Suppressor macrophage (primary cell): ENCODE measurements at regions not wholly inside any gene's neighbourhood (a gene's known extent, or its start where the extent isn't known, plus 50 kb on each side); places are given as distances from the start of the nearest gene placed in this dataset.
A peak's percentile ranks its signal among the peaks of the same experiment; 100 is the strongest.
"Not testable (repeated sequence)": the region's sequence is repeated elsewhere in the genome, so short reads cannot be mapped to it uniquely, and the experiment has no call there.

Source experiments
- DNase-seq, 4 experiments: peaks; one replicate each; pipeline ENCODE4 v3.0.0-alpha.2; 2020 to 2022

DNA sequence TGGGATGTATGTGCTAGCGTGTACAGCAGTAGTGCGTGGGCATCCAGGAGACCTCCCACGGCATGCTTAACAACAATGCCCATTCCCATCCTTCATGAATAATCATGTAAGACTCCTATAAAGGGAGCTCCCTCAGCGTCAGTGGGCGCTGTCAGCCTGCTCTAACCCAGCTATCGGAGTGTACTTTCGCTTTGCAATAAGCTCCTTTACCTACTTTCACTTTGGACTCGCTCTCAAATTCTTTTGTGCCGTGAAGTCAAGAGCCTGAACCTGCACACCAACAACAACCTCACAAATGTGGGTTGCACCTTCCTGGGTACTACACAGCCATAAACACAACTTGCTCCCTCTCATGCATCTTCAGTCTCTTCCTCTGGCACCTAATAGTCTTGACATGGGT lies 114.8 kb upstream of the PAXBP1 start:
- no peak for DNase-seq

DNA sequence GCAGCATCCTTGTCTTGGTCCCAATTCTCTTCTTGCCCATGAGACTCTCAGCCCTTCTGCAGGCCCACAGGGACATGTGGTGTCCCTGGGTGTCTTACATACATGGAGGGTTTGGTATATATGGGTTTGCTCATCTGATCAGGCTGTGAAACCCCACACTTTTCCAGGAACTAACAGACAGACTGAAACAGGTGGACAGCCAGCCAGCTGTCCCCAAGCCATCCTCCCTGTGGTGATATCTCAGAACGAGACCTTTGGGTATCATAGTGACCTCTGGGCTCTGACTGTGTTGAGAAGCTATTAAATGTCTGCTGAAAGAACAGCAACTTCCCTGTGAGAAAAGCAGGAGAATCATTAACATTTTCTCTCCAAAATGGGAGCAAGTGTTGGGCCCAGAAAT lies 115.5 kb upstream of the PAXBP1 start:
- no peak for DNase-seq

DNA sequence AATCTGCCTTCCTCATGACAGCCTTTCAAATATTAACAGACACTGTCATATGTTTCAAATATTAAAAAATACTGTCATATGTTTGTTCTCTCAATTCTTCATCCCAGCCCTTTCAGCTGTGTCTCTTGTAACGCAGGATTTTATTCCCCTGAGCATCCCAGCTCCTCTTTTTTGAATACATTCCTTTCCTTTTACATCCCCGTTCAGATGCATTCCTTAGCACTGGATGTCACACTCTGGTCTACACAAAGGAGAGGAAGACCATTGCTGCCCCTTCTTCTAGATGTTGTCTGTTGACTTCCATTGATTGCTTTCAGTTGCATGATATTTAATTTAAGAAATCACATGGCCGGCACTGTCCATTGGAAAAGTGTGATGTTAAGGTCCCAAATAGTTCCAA lies 117.4 kb upstream of the PAXBP1 start:
- no peak for DNase-seq

DNA sequence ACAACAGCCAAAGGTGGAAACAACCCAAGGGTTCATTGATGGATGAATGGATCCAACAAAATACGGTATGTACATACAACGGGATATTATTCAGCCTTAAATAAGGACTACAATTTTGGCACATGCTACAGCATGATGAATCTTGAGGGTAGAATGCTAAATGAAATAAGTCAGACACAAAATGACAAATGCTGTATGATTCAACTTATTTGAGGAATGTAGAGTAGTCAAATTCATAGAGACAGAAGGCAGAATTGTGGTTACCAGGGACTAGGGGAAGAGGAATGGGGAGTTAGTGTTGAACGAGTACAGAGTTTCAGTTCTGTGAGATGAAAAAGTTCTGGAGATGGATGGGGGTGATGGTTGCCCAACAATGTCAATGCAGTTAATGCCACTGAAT lies 118.0 kb upstream of the PAXBP1 start:
- DNase-seq: no peak

DNA sequence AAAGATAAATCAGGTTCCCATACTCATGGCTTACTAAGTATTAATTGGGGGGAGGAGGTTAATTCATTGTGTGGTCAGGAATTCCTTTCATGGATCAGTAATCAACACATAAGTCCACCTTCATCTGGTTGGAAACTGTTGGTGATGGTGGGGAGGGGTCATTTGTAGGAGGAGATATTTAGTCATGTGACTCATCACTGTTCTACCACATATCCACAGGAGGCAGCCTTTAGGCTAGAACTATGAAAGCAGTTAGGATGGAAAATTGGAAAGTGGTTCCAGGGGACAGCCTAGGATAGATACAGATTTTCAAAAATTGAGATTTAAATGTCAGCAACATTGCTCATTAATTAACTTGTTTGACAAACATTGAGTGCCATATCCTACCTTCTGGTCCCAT lies 122.8 kb upstream of the PAXBP1 start:
- DNase-seq: no peak

GRCh38 chr21:32900814-32901213 lies 124.9 kb upstream of the OLIG2 start:
- no peak for DNase-seq

GRCh38 chr21:32907521-32907920 lies 118.2 kb upstream of the OLIG2 start:
- DNase-seq: no peak

DNA sequence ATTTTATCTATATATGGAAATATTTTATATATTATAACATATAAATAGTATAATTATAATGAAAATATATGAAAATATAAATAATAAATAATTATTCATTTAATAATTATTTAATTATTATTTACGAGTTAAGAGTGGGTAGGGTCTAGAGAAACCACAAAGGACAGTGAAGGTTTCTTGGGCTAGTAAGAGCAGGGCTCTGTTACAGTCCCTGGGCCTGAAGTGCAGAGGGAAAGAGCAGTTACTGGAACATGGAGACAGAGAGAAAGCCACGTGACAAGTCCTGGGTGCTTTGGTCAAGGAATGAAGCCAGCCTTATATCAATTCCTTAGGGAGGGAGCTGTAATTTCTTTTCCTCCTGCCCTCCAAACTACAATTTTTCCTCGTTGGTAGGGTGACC lies 117.2 kb upstream of the OLIG2 start:
- no peak for DNase-seq

GRCh38 chr21:32909393-32909792 lies 116.3 kb upstream of the OLIG2 start:
- no peak for DNase-seq

- no peak for DNase-seq
Observed at GRCh38 chr21:32914424-32915039, 111.2 kb upstream of the OLIG2 start.

- no peak for DNase-seq
Observed at GRCh38 chr21:32915099-32915498, 110.6 kb upstream of the OLIG2 start.

DNA sequence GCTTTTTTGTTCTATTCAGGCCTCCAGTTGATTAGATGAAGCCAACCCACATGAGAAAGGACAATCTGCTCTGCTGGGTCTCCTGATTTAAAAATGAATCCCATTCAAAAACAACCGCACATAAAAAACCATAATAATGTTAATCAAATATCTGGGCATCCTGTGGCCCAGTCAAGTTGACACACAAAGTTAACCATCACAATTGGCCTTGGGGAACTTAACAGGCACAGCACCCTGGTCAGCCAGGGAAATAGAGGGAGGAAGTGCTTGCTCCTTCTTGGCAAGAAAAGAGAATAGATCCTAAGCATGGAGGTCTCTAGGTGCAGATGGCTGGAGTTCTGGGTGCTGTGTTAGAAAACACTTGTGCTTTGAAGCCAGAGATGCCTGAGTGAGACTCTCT lies 109.6 kb upstream of the OLIG2 start:
- no peak for DNase-seq

DNA sequence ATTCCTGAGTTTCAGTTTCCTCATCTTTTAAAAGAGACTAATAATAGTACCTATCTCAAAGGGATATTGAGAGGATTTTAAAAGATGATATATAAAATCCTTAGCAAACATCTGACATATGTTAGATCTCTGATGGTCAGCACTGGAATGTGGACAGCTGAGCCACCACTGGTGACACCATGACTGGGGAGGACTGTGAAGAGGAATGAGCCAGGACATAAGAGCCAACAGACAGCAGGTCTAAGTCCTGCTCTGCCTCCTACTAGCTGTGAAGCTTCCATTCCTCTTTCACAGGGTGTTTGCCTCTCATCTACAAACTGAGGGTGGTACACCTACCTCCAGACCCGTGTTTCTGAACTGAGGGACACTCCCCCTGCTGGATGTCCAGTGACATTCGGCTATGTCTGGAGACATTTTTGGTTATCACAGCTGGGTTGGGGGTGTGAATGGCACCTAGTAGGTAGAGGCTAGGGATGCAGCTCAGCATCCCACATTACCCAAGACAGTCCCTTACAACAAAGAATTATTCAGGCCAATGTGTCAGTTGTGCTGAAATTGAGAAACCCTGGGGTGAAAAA lies 109.1 kb upstream of the OLIG2 start:
- DNase-seq: peak in 1 of 4 experiments; percentile 25

DNA sequence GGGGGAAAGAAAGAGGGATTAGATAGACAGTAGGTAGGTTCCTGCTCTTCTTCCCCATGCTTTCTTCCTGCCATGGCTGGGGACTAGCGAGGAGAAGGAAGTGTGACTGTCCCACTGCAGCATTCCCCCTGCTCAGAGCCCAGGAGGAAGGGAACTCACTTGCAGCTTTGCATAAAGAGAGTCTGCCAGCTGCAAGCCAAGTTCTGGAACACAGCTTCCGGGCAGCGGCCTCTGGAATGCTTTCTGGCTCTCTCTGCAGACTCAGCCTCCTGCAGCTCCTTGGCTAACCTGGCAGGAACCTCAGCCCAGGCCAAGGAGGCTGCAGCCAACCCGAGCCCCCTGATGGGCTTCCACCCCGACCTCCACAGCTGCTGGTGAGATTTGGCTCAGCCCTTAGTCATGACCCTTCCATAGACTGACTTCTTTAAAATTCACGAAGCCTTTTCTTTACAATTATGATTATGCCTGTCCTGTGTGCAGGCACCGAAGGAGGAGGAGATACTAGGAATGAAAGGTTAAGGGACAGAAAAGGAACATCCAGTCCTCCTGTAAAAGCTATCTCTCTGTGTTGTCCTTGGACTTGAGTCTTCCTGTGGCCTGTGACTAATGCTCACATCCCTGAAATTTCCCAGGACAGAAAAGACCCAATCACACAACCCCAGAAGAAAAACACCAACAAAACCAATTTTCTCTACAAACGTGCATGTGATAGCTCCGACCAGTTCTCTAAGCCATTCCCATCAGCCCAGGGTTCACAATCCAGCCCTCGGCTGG lies 108.2 kb upstream of the OLIG2 start:
- DNase-seq: peak in 3 of 4 experiments; percentile 19 to 54 (median 42)

- no peak for DNase-seq
Observed at GRCh38 chr21:32918478-32919120, 107.1 kb upstream of the OLIG2 start.

DNA sequence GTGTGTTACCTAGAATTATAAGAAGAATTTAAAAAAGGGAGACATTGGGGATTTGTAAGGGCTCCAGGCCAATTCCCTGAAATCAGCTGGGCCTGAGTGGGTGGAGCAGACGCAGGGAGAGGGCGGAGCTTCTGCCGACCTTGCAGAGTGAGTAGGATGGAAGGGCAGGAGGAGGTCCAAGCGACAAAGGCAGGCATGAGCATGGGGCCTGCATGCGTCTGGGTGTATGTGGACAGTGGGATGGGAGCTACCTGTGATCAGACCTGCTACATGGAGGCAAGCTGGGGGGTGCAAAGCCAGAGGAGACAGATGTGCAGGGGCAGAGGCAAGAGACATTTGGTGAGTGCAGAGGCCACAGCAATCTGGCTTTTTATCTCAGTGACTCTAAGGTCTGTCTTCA lies 105.3 kb upstream of the OLIG2 start:
- no peak for DNase-seq

GRCh38 chr21:32921632-32922230 lies 104.0 kb upstream of the OLIG2 start:
- peak; percentile 60 to 83 (median 70) for DNase-seq

DNA sequence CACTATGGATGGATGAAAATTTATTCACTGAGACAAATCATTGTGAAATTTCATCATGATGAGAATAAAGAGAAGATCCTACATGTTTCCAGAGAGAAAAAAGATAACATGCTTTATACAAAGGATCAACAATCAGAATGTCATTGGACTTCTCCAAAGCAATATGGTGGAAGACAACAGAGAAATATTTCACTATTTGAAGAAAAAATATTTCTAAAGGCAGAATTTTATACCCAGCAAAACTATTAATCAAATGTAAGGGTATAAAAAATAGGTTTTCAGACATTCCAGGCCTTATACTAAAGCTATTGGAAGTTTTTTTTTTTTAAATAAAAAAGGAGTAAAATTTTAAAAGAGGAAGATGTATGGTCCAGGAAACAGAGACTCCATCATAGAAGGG lies 100.6 kb upstream of the OLIG2 start:
- no peak for DNase-seq

DNA sequence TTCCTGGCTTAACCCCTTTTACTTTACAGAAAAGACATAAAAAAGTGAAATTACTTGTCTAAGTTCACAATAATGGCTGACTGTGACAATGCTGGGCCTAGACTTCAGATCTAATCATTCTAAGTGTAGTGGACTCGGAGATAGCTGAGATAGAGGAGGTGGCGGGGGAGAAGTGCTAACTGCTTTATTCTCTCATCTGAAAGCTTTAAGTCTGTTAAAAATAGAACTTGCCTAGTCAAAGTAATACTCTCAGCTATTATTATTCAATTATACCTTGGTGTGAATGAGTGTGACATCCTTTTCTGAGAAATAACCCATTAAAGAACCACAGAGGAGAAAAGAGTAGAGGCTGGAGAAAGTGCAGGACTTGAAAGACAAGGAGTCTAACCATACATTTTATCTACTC lies 96.1 kb upstream of the OLIG2 start:
- no peak for DNase-seq

GRCh38 chr21:32930673-32931072 lies 95.1 kb upstream of the OLIG2 start:
- no peak for DNase-seq

- DNase-seq: not testable (repeated sequence)
Observed at GRCh38 chr21:32934068-32934467, 91.7 kb upstream of the OLIG2 start.

GRCh38 chr21:32934829-32935228 lies 90.9 kb upstream of the OLIG2 start:
- no peak for DNase-seq
